Panc1 (cell line): ENCODE measurements at regions not wholly inside any gene's neighbourhood (a gene's known extent, or its start where the extent isn't known, plus 50 kb on each side); places are given as distances from the start of the nearest gene placed in this dataset.

Source experiments
- ATAC-seq: fragments of 200-7000 bp; cut with Tn5 transposase; 2 replicates; pipeline ENCODE4 v1.9.1; 2020; ENCODE audit warnings: mild to moderate bottlenecking, moderate library complexity
- BruUV-seq: library from RNA; stranded (reverse); fragments of 400-500 nt; replicated peaks from 2 replicates; lab custom pipeline; 2021; lab: Mats Ljungman, UMichigan
- CTCF ChIA-PET: fragments of 300-600 bp; sonication (Branson Sonifier 250); formaldehyde crosslinking; loops from one replicate; lab custom pipeline; 2022; ENCODE audit warnings: antibody characterized with exemption; lab: Charles Lee
- POLR2A ChIA-PET: fragments of 300-600 bp; sonication (Branson Sonifier 250); formaldehyde crosslinking; loops from one replicate; lab custom pipeline; 2022; ENCODE audit warnings: antibody characterized with exemption; lab: Charles Lee
- DNase-seq: peaks from one replicate; pipeline ENCODE4 v3.0.0-alpha.2; 2010; ENCODE audit warnings: low read depth, low spot score
- H3K27ac ChIP-seq: 2 replicates; pipeline ENCODE4 v1.5.1; 2011; ENCODE audit warnings: mild to moderate bottlenecking, low read length, inconsistent platforms
- H3K27me3 ChIP-seq: fragments of 200-500 bp; sonication (Bioruptor generic); 2 replicates; pipeline ENCODE4 v1.6.0; 2014; ENCODE audit warnings: low read length, inconsistent platforms; ENCODE audit not compliant: control insufficient read depth, insufficient read depth
- H3K36me3 ChIP-seq: fragments of 200-500 bp; sonication (Bioruptor generic); 2 replicates; pipeline ENCODE4 v1.5.1; 2014; ENCODE audit warnings: inconsistent platforms, mild to moderate bottlenecking, low read length, moderate library complexity; ENCODE audit not compliant: control insufficient read depth, insufficient read depth
- H3K4me1 ChIP-seq: 2 replicates; pipeline ENCODE4 v1.5.1; 2011; ENCODE audit warnings: inconsistent platforms, mild to moderate bottlenecking, low read length, moderate library complexity; ENCODE audit not compliant: control insufficient read depth, insufficient read depth
- H3K4me3 ChIP-seq, 2 experiments: 2 replicates each; pipeline ENCODE4 v1.5.1; 2011 to 2012; ENCODE audit warnings: low read depth in 2 of 2, low read length in 2 of 2, mild to moderate bottlenecking in 2 of 2, inconsistent platforms in 1 of 2, moderate library complexity in 1 of 2
- H3K9me3 ChIP-seq: fragments of 200-500 bp; sonication (Bioruptor generic); 2 replicates; pipeline ENCODE4 v1.5.1; 2014; ENCODE audit warnings: low read depth, mild to moderate bottlenecking, inconsistent platforms, low read length, moderate library complexity; ENCODE audit not compliant: control insufficient read depth, insufficient read depth
- CTCF ChIP-seq: fragments of 450-650 bp; IDR thresholded peaks from 2 replicates; pipeline ENCODE4 v1.5.1; 2017; ENCODE audit warnings: mild to moderate bottlenecking
- POLR2AphosphoS5 ChIP-seq: IDR thresholded peaks from 2 replicates; pipeline ENCODE4 v1.6.1; 2012; ENCODE audit warnings: mild to moderate bottlenecking, low read depth, low read length, moderate library complexity
- REST ChIP-seq, 2 experiments: IDR thresholded peaks; 2 replicates each; pipeline ENCODE4 v1.6.1; 2011 to 2012; ENCODE audit warnings: low read depth in 2 of 2, control low read depth in 1 of 2, low read length in 1 of 2, mild to moderate bottlenecking in 1 of 2, moderate library complexity in 1 of 2; ENCODE audit not compliant: insufficient read depth in 1 of 2
- SIN3A ChIP-seq: IDR thresholded peaks from 2 replicates; pipeline ENCODE4 v1.6.1; 2012; ENCODE audit warnings: low read depth, mild to moderate bottlenecking, low read length, moderate library complexity, borderline replicate concordance; ENCODE audit not compliant: insufficient read depth
- TCF7L2 ChIP-seq: IDR thresholded peaks from 2 replicates; pipeline ENCODE4 v1.6.1; 2011; ENCODE audit warnings: mild to moderate bottlenecking, low read depth, low read length, inconsistent platforms
- in situ Hi-C: cut with HindIII; loops from 2 replicates; pipeline ENCODE4 v1.10.0; 2016; ENCODE audit warnings: low sequenced_read_pairs, low pct_unique_long_range_greater_than_20kb
- intact Hi-C: fragments of 100-400 bp; cut with micrococcal nuclease; formaldehyde crosslinking; loops from one replicate; pipeline ENCODE4 v1.10.0; 2022; ENCODE audit not compliant: unreplicated experiment

- no peak for DNase-seq
- Histone ChIP-seq H3K27me3 (peaks cover 4% of the 10 kb centered on the region), H3K27ac (no peak overlapping the region), H3K36me3 (no peaks in the 10 kb centered on the region), H3K9me3 (no peaks in the 10 kb centered on the region), H3K4me1 (no peaks in the 10 kb centered on the region), H3K4me3 (no peak overlapping the region)
- ChIA-PET POLR2A (no interaction called here), CTCF (no interaction called here)
- BruUV-seq = no TSS peak
- intact Hi-C loops (loop anchor here (5.0 kb wide), 1 partner anchor 147 kb away; no protein-coding TSS in a partner anchor), in situ Hi-C loops (no loop called here)
- TF ChIP-seq POLR2AphosphoS5 = no peak
- no peak for TF ChIP-seq REST (IDR thresholded peaks at IDR 0.05; ENCODE audit: insufficient read depth in 1 of 2, low read depth in 2 of 2, low read length in 1 of 2)
- TF ChIP-seq SIN3A = no peak
- no peak for TF ChIP-seq TCF7L2
- TF ChIP-seq CTCF = no peak
- ATAC-seq = no peak
Measured at GRCh38 chr12:125329239-125330102, 264.2 kb downstream of the AACS start.

GRCh38 chr12:125330645-125331341, 265.6 kb downstream of the AACS start:
- ATAC-seq = peak; percentile 98
- no TSS peak for BruUV-seq
- H3K27me3 ChIP-seq = peaks cover 4% of the 10 kb centered on the region
- in situ Hi-C loops = no loop called here
- CTCF ChIA-PET = interaction anchor here (0.6 to 0.7 kb wide), 3 partner anchors 8 to 753 kb away, joined by 3 to 9 read pairs (median 3); no protein-coding TSS in a partner anchor
- H3K4me1 ChIP-seq = no peaks in the 10 kb centered on the region
- intact Hi-C loops = loop anchor here (1.0 kb wide), 1 partner anchor 73 kb away; no protein-coding TSS in a partner anchor
- H3K4me3 ChIP-seq = peak overlapping the region; percentile 36 to 69
- no peak overlapping the region for H3K27ac ChIP-seq
- POLR2A ChIA-PET = no interaction called here
- no peaks in the 10 kb centered on the region for H3K9me3 ChIP-seq
- TF ChIP-seq SIN3A = no peak
- TF ChIP-seq CTCF = peak; percentile 99
- no peak for DNase-seq
- H3K36me3 ChIP-seq = no peaks in the 10 kb centered on the region
